Omental fat pad (tissue), 3 donors: ENCODE measurements at regions not wholly inside any gene's neighbourhood (a gene's known extent, or its start where the extent isn't known, plus 50 kb on each side); places are given as distances from the start of the nearest gene placed in this dataset.
A peak's percentile ranks its signal among the peaks of the same experiment; 100 is the strongest.

Experiments used
- ATAC-seq: fragments of 150-250 bp; one replicate; pipeline ENCODE4 v1.9.1; 2016; ENCODE audit warnings: mild to moderate bottlenecking, moderate library complexity; ENCODE audit not compliant: low FRiP score
- DNase-seq: peaks from one replicate; pipeline ENCODE4 v3.0.0-alpha.2; 2019; ENCODE audit warnings: low spot score
- CTCF ChIP-seq, 3 donors: fragments of 450-650 bp; IDR thresholded peaks; one replicate each; pipeline ENCODE4 v1.5.1; 2016 to 2017; ENCODE audit warnings: antibody characterized with exemption in 3 of 3, mild to moderate bottlenecking in 3 of 3, moderate library complexity in 2 of 3

GRCh38 chr6:166776571-166776970 lies 149.5 kb upstream of the RPS6KA2 start:
- DNase-seq: no peak
- TF ChIP-seq CTCF (IDR thresholded peaks at IDR 0.05): no peak
- no peak for ATAC-seq

GRCh38 chr6:166775923-166776220 lies 148.8 kb upstream of the RPS6KA2 start:
- TF ChIP-seq CTCF (IDR thresholded peaks at IDR 0.05): no peak
- DNase-seq (no peak), ATAC-seq (no peak)

GRCh38 chr6:166775180-166775922 lies 148.3 kb upstream of the RPS6KA2 start:
- TF ChIP-seq CTCF (IDR thresholded peaks at IDR 0.05): no peak
- DNase-seq: no peak
- peak; percentile 57 for ATAC-seq

- TF ChIP-seq CTCF (IDR thresholded peaks at IDR 0.05): no peak
- ATAC-seq (no peak), DNase-seq (no peak)
These were observed 147.7 kb upstream of the RPS6KA2 start for GRCh38 chr6:166774770-166775169.

GRCh38 chr6:166774292-166774691 lies 147.2 kb upstream of the RPS6KA2 start:
- DNase-seq (no peak), ATAC-seq (no peak)
- TF ChIP-seq CTCF (IDR thresholded peaks at IDR 0.05): no peak

- ATAC-seq (no peak), DNase-seq (no peak)
- no peak for TF ChIP-seq CTCF (IDR thresholded peaks at IDR 0.05)
These were observed 145.5 kb upstream of the RPS6KA2 start for GRCh38 chr6:166772518-166772917.

GRCh38 chr6:166771701-166772100 lies 144.7 kb upstream of the RPS6KA2 start:
- DNase-seq (no peak), ATAC-seq (no peak)
- TF ChIP-seq CTCF (IDR thresholded peaks at IDR 0.05): no peak
